HG02588 (cell line): ENCODE measurements at regions not wholly inside any gene's neighbourhood (a gene's known extent, or its start where the extent isn't known, plus 50 kb on each side); places are given as distances from the start of the nearest gene placed in this dataset.

Source experiments
- ATAC-seq: cut with Tn5 transposase; IDR thresholded peaks from one replicate; pipeline ENCODE4 v1.9.1; 2021; ENCODE audit warnings: mild to moderate bottlenecking, moderate library complexity; ENCODE audit not compliant: unreplicated experiment

DNA sequence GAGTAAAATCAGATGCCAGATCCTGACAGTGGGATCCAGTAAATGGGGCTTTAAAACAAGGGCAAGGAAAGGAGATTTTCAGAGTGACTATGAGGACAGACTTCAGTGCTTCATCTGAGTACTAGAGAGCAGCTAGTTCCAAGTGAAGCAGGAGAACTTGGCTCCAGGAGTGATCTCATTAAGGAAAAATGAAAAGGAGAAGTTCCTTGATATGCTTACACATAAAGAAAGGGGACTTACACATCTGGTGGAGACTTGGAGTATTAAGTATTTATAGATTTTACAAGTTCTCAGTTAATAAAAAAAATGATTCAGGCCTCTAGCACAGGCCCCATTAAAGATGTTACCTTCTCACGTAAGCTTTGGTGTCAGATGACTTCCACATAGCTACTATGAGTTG lies 105.8 kb downstream of the ICOS start:
- no peak for ATAC-seq

GRCh38 chr2:204046145-204046544 lies 109.6 kb downstream of the ICOS start:
- peak; percentile 82 for ATAC-seq

DNA sequence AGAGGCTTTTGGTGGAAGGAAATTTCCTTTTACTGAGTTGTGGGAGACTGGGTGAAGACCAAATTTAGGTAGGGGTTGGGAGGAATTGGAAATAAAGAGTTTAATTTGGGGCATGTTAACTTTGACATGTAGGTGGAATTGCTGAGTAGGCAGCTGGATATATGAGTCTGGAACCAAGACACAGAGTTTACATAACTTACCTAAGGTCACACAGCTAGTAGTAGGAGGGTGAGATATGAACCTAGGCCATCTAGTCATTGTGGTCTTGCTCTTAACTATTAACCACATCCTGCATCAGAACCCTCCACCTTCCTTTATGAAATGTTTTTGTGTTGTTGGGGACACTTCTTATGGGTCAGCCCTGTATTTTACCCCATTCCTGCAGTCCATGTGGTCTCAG lies 113.1 kb downstream of the ICOS start:
- ATAC-seq = peak; percentile 67

GRCh38 chr2:204050681-204051080 lies 114.1 kb downstream of the ICOS start:
- no peak for ATAC-seq

- no peak for ATAC-seq
Measured at GRCh38 chr2:204051476-204051875, 114.9 kb downstream of the ICOS start.

- ATAC-seq = no peak
Measured at GRCh38 chr2:204051984-204052556, 115.5 kb downstream of the ICOS start.

- ATAC-seq = no peak
Measured at GRCh38 chr2:204059016-204059415, 122.5 kb downstream of the ICOS start.

GRCh38 chr2:204060841-204061240 lies 124.3 kb downstream of the ICOS start:
- no peak for ATAC-seq

DNA sequence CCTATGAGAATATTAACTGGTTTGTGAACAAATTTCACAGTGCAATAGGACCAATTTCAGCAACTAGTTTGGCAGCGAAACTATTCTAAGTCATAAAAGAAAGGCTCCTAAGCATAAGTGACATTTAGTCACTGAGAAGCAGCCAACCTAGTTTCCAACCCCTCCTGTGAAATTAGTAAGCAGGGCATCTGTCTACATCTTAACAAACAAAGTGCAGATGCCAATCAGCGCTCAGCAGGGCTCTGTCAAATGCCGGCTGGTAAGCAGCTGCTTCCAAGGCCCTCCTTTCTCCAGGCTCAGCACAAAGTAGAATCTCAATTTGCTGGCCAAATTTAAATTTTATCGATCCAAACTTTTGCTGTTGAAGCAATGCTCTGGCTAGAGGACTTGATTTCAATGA lies 124.7 kb downstream of the ICOS start:
- ATAC-seq = no peak

DNA sequence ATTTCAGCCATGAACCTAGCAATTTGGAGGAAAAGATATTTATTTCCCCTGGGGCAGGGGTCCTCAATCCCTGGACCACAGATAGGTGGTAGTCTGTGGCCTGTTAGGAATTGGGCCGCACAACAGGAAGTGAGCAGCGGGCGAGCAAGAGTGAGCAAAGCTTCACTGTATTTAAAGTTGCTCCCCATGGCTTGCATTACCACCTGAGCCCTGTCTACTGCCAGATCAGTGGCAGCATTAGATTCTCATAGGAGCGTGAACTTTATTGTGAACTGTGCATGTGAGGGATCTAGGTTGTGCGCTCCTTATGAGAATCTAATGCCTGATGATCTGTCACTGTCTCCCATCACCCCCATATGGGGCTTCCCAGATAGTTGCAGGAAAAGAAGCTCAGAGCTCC lies 127.6 kb downstream of the ICOS start:
- ATAC-seq = no peak

DNA sequence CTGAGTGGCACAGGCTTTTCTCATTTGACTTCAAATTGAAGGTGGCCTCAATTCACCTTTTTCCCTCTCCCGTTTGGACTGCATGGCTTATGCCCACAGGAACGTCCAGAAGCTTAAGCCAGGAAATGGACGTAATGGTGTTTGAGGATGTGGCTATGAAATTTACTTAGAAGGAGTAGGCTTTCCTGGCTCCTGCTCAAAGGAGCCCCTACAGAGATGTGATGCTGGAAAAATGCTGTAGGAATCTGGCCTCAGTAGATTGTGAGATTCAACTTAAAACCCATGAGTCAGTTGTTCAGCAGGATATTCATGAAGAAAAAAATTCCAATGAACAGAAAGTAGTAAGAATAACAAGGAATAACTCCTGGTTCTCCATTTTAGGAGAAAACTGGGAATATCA lies 129.0 kb downstream of the ICOS start:
- no peak for ATAC-seq

- no peak for ATAC-seq
Measured at GRCh38 chr2:204066051-204066450, 129.5 kb downstream of the ICOS start.

GRCh38 chr2:204069804-204070203 lies 133.2 kb downstream of the ICOS start:
- no peak for ATAC-seq

DNA sequence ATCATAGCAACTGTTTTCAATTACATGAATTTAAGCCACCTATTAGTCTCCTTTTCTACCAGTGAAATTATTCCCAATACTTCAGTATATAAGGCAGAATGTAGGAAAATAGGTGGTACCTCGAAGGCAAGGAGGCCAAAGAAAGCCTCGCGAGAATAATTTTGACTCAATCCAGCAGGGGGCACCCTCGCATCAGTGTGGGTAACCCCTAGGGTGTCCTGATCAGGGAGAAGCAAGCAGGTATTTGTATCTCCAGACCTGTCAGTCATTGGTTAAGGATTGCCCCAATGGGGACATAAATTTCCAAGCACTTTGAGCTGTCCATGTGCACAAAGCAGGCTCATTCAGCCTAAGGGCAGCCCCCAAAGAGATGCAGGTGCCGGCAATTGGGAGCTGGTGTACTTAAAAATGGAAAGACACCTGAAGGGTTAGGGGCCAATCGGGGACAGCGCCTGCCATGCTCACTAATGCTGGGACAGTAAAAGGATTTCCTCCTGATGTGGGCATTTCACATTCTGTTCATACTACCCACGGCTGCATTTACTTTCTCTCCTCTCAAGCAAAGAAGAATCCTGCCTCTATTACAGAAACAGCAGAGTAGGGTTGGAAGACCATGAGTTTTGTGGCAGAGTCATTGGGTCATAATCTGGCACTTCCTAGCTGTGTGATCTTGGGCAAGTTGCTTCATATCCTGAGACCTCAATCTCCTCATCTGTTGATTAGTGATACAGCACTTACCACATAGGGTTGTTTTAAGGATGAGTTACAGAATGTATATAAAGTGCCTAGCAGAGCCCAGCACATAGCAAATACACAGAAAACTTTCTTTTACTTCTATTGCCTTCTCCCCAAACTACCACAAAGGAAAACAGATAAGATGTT lies 136.1 kb downstream of the ICOS start:
- ATAC-seq = no peak

GRCh38 chr2:204074456-204074855 lies 137.9 kb downstream of the ICOS start:
- no peak for ATAC-seq

GRCh38 chr2:204078003-204078698 lies 141.6 kb downstream of the ICOS start:
- ATAC-seq = no peak

DNA sequence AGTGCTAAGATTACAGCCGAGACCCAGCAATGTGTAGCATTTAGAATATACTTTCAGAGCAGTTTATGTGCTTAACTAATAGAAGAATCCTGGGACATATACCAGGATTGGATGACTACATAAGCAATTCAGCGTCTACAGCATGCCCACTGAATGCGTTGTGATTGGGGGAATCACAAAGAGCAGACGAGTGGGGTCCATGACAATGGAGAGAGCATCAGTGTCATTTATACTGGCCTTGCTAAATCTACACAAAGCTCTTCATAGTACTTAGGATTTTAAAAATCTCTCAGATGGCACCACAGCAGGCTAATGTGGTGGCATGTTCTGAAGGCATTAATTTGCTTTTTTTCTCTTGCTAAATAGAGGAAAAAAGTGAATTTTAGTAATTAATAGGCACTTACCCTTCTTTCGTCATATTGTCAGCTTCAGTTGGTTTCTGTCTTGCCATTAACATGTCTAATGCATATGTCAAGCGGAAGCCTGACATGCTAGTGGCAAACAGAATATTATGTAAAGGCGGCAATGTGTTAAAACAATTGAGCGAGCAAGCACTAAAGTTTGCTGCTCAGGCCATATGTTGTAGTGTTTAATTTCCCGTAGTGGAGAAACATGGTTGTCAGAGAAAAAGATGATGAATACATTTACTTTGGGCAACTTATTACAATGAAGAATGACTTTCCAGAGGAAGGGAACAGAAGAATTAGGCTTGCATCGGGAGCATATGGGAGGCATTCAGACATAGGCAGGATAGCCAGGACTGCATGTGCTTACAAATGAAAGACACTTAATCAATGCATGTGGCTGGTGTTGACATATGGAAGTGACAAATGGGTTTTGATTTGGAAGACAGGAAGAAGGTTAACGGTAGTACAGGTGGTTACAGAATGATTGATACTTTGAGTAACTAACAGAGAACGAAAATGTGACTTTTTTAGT lies 145.2 kb downstream of the ICOS start:
- no peak for ATAC-seq

GRCh38 chr2:204086167-204086566 lies 149.6 kb downstream of the ICOS start:
- no peak for ATAC-seq

DNA sequence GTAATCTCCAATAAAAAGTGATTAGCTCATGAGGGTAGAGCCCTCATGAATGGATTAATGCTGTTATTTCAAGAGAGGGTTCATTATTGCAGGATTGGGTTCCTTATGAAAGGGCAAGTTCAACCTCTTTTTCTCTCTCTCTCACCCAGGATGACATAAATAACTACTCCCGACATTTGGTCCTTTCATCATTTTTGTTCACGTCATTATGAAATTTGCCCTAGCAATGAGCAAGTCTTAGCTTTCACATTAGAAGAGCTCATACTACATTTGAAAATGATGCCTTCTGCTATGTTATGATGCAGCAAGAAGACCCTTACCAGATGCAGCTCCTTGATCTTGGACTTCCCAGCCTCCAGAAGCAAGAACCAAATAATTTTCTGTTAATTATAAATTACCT lies 152.5 kb downstream of the ICOS start:
- no peak for ATAC-seq

DNA sequence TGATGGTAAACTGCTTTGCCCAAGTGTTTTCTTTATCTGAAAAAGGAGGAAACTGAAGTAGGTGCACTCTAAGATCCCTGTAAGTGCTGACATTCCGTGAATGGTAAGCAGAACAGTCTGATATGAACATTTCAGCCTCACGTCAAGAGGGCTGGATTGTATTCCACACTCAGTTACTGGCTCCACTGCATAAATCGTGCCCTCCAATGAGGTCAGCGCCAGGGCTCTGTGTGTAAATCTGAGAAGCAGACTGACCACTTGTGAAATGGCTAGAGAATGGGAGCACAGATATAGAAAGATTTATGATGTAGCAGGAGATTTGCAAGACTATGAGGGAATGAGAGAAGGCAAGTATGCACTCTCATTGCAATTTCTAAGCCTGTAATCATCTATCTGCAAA lies 153.0 kb downstream of the ICOS start:
- no peak for ATAC-seq

GRCh38 chr2:204090021-204090420 lies 153.5 kb downstream of the ICOS start:
- ATAC-seq = no peak
